Naive thymus-derived CD4-positive, alpha-beta T cell (primary cell): ENCODE measurements at regions not wholly inside any gene's neighbourhood (a gene's known extent, or its start where the extent isn't known, plus 50 kb on each side); places are given as distances from the start of the nearest gene placed in this dataset.
"Not testable (repeated sequence)": the region's sequence is repeated elsewhere in the genome, so short reads cannot be mapped to it uniquely, and the experiment has no call there.

Source experiments
- ATAC-seq: fragments of 150-1000 bp; cut with Tn5 transposase; 2 replicates; pipeline ENCODE4 v1.10.0; 2021; ENCODE audit warnings: mild to moderate bottlenecking, moderate library complexity
- CTCF ChIA-PET: fragments of 350-600 bp; sonication (Branson Sonifier 250); formaldehyde crosslinking; loops from one replicate; lab custom pipeline; 2021; ENCODE audit warnings: antibody characterized with exemption; lab: Charles Lee
- POLR2A ChIA-PET: fragments of 350-600 bp; sonication (Branson Sonifier 250); formaldehyde crosslinking; loops from one replicate; lab custom pipeline; 2021; ENCODE audit warnings: antibody characterized with exemption, inconsistent platforms; lab: Charles Lee
- DNase-seq, 9 donors: peaks; one replicate each; pipeline versions ENCODE4 v3.0.0 to v3.0.0-alpha.2; 2020 to 2022; ENCODE audit warnings: mixed read lengths in 1 of 9
- H3K27ac ChIP-seq: one replicate; pipeline ENCODE4 v1.7.0; 2013; ENCODE audit warnings: mild to moderate bottlenecking, low read depth, low read length, moderate library complexity
- H3K27me3 ChIP-seq, 2 donors: one replicate each; pipeline ENCODE4 v1.7.0; 2013; ENCODE audit warnings: low read length in 2 of 2, mild to moderate bottlenecking in 2 of 2, moderate library complexity in 2 of 2; ENCODE audit not compliant: control insufficient read depth in 2 of 2, insufficient read depth in 2 of 2
- H3K36me3 ChIP-seq, 3 experiments: 1 replicate in 2 of 3; 2 replicates in 1 of 3; pipeline ENCODE4 v1.7.0; 2013; ENCODE audit warnings: low read length in 3 of 3, mild to moderate bottlenecking in 3 of 3, moderate library complexity in 1 of 3; ENCODE audit not compliant: insufficient read depth in 3 of 3, control insufficient read depth in 2 of 3
- H3K4me1 ChIP-seq, 2 donors: one replicate each; pipeline ENCODE4 v1.7.0; 2013; ENCODE audit warnings: low read length in 2 of 2, mild to moderate bottlenecking in 2 of 2, moderate library complexity in 1 of 2; ENCODE audit not compliant: control insufficient read depth in 2 of 2, insufficient read depth in 2 of 2
- H3K4me3 ChIP-seq: 2 replicates; pipeline ENCODE4 v1.7.0; 2013; ENCODE audit warnings: mild to moderate bottlenecking, low read length
- H3K9me3 ChIP-seq, 3 experiments: 1 replicate in 2 of 3; 2 replicates in 1 of 3; pipeline ENCODE4 v1.7.0; 2013; ENCODE audit warnings: low read length in 3 of 3; ENCODE audit not compliant: control insufficient read depth in 2 of 3
- H3K27ac Mint-ChIP-seq, 9 donors: one replicate each; pipeline ENCODE4 v1.8.0; 2020 to 2022; ENCODE audit warnings: mixed read lengths in 9 of 9, mild to moderate bottlenecking in 8 of 9, moderate library complexity in 5 of 9, inconsistent platforms in 2 of 9
- H3K27me3 Mint-ChIP-seq, 5 donors: one replicate each; pipeline ENCODE4 v1.8.0; 2021 to 2022; ENCODE audit warnings: mixed read lengths in 5 of 5, mild to moderate bottlenecking in 1 of 5
- H3K36me3 Mint-ChIP-seq, 5 donors: one replicate each; pipeline ENCODE4 v1.8.0; 2020 to 2022; ENCODE audit warnings: mixed read lengths in 5 of 5, mild to moderate bottlenecking in 3 of 5, inconsistent platforms in 1 of 5
- H3K4me1 Mint-ChIP-seq, 7 donors: one replicate each; pipeline ENCODE4 v1.8.0; 2020 to 2022; ENCODE audit warnings: mixed read lengths in 7 of 7, mild to moderate bottlenecking in 3 of 7, inconsistent platforms in 1 of 7
- H3K4me3 Mint-ChIP-seq, 10 donors: one replicate each; pipeline ENCODE4 v1.8.0; 2020 to 2022; ENCODE audit warnings: mild to moderate bottlenecking in 10 of 10, mixed read lengths in 10 of 10, moderate library complexity in 6 of 10, inconsistent platforms in 2 of 10
- H3K9me3 Mint-ChIP-seq, 11 donors: one replicate each; pipeline ENCODE4 v1.8.0; 2020 to 2022; ENCODE audit warnings: mixed read lengths in 11 of 11, mild to moderate bottlenecking in 4 of 11, inconsistent platforms in 1 of 11, moderate library complexity in 1 of 11
- intact Hi-C, 2 donors: fragments of 100-400 bp; cut with micrococcal nuclease; formaldehyde crosslinking; loops; one replicate each; pipeline ENCODE4 v1.15.1; 2023

GRCh38 chr5:71289946-71290345 is 165.5 kb upstream of the BDP1 start:
- H3K9me3 Mint-ChIP-seq, H3K4me1 ChIP-seq, H3K4me3 Mint-ChIP-seq, H3K36me3 Mint-ChIP-seq, CTCF ChIA-PET, H3K4me3 ChIP-seq, H3K27me3 ChIP-seq, H3K9me3 ChIP-seq, H3K27ac Mint-ChIP-seq, POLR2A ChIA-PET, H3K4me1 Mint-ChIP-seq, intact Hi-C loops, H3K27ac ChIP-seq, H3K36me3 ChIP-seq, H3K27me3 Mint-ChIP-seq, ATAC-seq: not testable (repeated sequence)
- DNase-seq = peak in 8 of 9 donors; percentile 48 to 88 (median 66)

- H3K4me3 Mint-ChIP-seq, H3K27me3 Mint-ChIP-seq, H3K4me3 ChIP-seq, CTCF ChIA-PET, H3K27ac ChIP-seq, H3K36me3 ChIP-seq, H3K4me1 Mint-ChIP-seq, H3K9me3 Mint-ChIP-seq, H3K4me1 ChIP-seq, H3K9me3 ChIP-seq, H3K36me3 Mint-ChIP-seq, H3K27me3 ChIP-seq, intact Hi-C loops, DNase-seq, ATAC-seq, POLR2A ChIA-PET, H3K27ac Mint-ChIP-seq: not testable (repeated sequence)
These were observed 164.5 kb upstream of the BDP1 start for GRCh38 chr5:71290979-71291378.
